ENCODE measurements at regions not wholly inside any gene's neighbourhood (a gene's known extent, or its start where the extent isn't known, plus 50 kb on each side); places are given as distances from the start of the nearest gene placed in this dataset.

DNA sequence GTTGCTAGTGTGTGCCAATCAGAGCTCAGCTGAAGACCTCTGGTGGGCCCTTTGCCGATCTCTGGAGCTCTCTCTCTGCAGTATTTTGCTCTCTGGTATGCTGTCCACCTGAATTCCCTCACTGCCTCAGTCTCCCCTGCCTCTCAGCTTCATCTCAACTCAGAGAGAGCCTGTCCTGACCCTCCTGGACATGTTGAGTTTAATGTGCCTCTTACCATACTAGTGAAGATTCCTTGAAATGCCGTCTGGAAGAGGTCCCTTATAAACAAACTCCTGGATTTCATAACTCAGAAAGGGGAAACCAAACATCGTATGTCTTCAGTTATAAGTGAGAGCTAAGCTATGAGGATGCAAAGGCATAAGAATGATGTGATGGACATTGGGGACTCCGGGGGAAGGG lies 231.1 kb upstream of the ZNF217 start:
- TF ChIP-seq GATA2 (IDR thresholded peaks at IDR 0.05; ENCODE audit: low read depth, low read length) (no peak), GATA3 (IDR thresholded peaks at IDR 0.05; ENCODE audit: low read depth, low read length) (no peak)
